ENCODE measurements at regions not wholly inside any gene's neighbourhood (a gene's known extent, or its start where the extent isn't known, plus 50 kb on each side); places are given as distances from the start of the nearest gene placed in this dataset.
"Not testable (repeated sequence)": the region's sequence is repeated elsewhere in the genome, so short reads cannot be mapped to it uniquely, and the experiment has no call there.

DNA sequence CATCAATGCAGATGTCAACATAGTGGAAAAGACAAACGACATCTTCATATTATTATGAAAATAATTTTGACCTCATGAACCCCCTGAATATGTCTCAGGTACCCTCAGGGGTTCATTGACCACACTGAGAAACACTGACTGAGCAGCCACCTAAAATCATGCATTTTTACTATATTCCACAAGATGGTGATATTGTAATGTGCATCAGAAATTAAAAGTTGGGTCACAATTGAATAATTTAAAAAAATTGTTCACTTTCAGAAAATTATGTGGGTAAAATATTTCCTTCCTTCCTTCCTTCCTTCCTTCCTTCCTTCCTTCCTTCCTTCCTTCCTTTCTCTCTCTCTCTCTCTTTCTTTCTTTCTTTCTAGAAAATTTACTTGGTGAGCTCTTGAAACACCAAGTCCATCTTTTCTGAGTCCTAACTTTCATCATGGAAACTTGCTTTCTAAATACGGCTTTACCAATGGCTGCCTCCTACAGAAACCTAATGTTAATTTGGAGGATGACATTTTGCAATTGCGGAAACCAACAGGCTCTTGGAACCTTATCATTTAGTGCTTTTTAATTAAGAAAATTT is 103.6 kb downstream of the RTL3 start:
- TF ChIP-seq, protein P1, sequence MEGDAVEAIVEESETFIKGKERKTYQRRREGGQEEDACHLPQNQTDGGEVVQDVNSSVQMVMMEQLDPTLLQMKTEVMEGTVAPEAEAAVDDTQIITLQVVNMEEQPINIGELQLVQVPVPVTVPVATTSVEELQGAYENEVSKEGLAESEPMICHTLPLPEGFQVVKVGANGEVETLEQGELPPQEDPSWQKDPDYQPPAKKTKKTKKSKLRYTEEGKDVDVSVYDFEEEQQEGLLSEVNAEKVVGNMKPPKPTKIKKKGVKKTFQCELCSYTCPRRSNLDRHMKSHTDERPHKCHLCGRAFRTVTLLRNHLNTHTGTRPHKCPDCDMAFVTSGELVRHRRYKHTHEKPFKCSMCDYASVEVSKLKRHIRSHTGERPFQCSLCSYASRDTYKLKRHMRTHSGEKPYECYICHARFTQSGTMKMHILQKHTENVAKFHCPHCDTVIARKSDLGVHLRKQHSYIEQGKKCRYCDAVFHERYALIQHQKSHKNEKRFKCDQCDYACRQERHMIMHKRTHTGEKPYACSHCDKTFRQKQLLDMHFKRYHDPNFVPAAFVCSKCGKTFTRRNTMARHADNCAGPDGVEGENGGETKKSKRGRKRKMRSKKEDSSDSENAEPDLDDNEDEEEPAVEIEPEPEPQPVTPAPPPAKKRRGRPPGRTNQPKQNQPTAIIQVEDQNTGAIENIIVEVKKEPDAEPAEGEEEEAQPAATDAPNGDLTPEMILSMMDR (IDR thresholded peaks at IDR 0.05): peak; percentile 41
- no peak for TF ChIP-seq ZFX (IDR thresholded peaks at IDR 0.05; ENCODE audit: borderline replicate concordance)
- H3K27ac ChIP-seq: no peak overlapping the region

DNA sequence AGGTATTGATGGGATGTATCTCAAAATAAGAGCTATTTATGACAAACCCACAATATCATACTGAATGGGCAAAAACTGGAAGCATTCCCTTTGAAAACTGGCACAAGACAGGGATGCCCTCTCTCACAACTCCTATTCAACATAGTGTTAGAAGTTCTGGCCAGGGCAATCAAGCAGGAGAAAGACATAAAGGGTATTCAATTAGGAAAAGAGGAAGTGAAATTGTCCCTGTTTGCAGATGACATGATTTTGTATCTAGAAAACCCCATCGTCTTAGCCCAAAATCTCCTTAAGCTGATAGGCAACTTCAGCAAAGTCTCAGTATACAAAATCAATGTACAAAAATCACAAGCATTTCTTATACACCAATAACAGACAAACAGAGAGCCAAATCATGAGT is 106.5 kb downstream of the RTL3 start:
- not testable (repeated sequence) for H3K27ac ChIP-seq

DNA sequence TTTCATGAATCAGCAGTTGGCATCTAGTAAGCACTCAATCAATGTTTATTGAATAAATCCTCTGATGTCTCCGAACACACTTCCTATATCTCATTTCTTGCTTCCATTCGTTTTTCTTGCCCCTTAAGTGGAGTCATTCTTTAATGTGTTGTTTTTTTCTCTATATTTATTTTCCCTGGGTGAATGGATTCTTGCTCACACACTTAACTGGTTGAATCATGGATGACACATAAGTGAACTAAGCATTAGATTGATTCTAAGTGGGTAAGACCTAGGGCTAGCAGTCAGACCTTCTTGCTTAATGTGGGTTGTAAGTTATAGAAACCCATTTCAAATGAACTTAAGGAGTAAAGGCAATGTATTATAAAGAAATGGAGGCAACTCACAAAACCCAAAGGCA is 111.1 kb downstream of the RTL3 start:
- H3K27ac ChIP-seq: no peak overlapping the region
- no peak for TF ChIP-seq ZFX (IDR thresholded peaks at IDR 0.05; ENCODE audit: borderline replicate concordance)
- TF ChIP-seq, protein P1 (IDR thresholded peaks at IDR 0.05): no peak

DNA sequence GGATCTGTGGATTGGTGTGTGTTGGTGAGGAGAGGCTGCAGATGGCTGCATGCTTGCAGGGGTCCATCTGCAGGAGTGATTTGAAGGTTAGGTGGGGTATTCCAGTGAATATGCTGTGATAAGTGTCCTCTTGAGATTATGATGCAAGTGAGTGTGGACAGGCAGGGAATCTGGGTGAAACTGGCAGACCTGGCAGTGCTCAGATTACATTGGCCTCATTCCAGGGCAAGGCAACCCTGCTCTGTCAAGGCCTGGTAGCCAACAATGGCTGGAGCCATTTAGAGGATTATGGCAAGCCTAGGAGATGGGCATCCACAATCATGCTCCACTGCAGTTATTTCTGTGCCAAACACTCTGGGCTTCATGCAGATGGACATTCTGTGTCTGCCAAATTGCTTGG is 113.9 kb downstream of the RTL3 start:
- no peak overlapping the region for H3K27ac ChIP-seq
- TF ChIP-seq, protein P1 (IDR thresholded peaks at IDR 0.05): no peak
- no peak for TF ChIP-seq ZFX (IDR thresholded peaks at IDR 0.05; ENCODE audit: borderline replicate concordance)

DNA sequence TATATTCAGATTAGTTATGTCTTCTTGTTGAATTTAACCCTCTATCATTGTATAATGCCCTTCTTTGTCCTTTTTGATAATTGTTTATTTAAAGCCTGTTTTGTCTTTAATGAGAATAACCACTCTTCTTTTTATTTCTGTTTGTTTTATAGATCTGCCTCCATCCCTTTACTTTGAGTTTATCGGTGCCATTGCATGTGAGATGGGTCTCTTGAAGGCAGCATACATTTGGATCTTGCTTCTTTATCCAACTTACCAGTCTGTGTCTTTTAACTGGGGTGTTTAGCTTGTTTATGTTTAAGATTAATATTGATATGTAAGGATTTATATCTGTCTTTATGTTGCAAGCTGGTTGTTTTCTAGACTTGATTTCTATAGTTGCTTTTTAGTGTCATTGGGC is 115.8 kb downstream of the RTL3 start:
- no peak overlapping the region for H3K27ac ChIP-seq
- no peak for TF ChIP-seq ZFX (IDR thresholded peaks at IDR 0.05; ENCODE audit: borderline replicate concordance)
- TF ChIP-seq, protein P1 (IDR thresholded peaks at IDR 0.05): no peak

DNA sequence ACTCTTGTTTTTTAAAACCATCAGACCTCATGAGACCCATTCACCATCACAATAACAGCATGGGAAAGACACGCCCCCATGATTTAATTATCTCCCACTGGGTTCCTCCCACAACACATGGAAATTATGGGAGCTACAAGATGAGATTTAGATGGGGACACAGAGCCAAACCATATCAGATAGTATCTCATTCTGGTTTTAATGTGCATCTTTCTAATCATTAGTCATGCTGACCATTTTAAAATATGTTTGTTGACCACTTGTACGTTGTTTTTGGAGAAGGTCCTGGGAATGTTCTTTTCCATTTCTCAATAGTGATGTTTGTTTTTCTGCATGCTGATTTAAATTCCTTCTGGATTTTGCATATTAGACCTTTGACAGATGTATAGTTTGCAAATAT is 119.0 kb downstream of the RTL3 start:
- TF ChIP-seq ZFX (IDR thresholded peaks at IDR 0.05; ENCODE audit: borderline replicate concordance): no peak
- TF ChIP-seq, protein P1 (IDR thresholded peaks at IDR 0.05): no peak

DNA sequence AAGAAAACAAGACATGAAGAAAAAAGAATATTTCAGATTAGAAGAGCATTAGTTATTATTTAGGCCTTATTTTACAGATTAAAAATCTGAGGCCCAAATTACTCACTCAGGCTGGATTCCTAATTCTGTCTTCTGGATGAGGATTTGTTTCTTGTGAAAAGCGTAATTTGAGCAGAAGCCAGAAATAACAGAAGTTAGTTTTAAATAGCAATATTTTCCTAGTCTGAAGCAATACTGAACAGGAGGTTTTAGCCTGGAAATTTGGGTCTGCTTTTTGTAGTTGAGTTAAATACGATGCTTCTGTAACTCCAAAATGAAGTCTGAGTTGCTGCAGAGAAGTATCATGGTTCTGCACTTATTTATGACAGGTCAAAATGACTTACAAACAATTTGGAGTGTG is 124.9 kb downstream of the RTL3 start:
- H3K27ac ChIP-seq: no peak overlapping the region
- no peak for TF ChIP-seq ZFX (IDR thresholded peaks at IDR 0.05; ENCODE audit: borderline replicate concordance)

More for the DNA sequence above, 119.0 kb downstream of the RTL3 start:
- no peak overlapping the region for H3K27ac ChIP-seq

DNA sequence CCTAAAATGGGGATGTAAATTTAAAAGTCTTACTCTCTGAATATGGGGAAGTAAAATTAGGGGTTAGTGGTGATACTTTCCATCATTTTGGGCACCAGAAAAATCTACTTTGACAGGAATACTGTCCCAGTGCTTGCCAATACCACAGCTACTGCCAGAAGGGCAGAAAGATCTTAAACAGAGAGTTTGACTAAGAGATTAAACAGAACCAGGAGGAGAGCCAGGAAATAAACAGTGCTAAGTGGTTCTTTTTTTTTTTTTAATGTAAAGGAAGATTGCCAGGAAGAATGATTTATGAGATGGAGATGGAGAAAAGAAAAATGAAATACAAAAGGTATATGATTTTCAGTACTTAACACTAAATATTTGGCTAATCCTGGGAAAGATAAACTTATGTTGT is 126.8 kb downstream of the RTL3 start:
- no peak overlapping the region for H3K27ac ChIP-seq
- TF ChIP-seq, protein P1 (IDR thresholded peaks at IDR 0.05): no peak
- TF ChIP-seq ZFX (IDR thresholded peaks at IDR 0.05; ENCODE audit: borderline replicate concordance): no peak
